Hippocampal formation (tissue), 2 donors: ENCODE measurements at regions not wholly inside any gene's neighbourhood (a gene's known extent, or its start where the extent isn't known, plus 50 kb on each side); places are given as distances from the start of the nearest gene placed in this dataset.
A peak's percentile ranks its signal among the peaks of the same experiment; 100 is the strongest.

Experiments
- DNase-seq, 2 donors: peaks; one replicate each; lab custom pipeline; 2025; lab: John Stamatoyannopoulos, UW

DNA sequence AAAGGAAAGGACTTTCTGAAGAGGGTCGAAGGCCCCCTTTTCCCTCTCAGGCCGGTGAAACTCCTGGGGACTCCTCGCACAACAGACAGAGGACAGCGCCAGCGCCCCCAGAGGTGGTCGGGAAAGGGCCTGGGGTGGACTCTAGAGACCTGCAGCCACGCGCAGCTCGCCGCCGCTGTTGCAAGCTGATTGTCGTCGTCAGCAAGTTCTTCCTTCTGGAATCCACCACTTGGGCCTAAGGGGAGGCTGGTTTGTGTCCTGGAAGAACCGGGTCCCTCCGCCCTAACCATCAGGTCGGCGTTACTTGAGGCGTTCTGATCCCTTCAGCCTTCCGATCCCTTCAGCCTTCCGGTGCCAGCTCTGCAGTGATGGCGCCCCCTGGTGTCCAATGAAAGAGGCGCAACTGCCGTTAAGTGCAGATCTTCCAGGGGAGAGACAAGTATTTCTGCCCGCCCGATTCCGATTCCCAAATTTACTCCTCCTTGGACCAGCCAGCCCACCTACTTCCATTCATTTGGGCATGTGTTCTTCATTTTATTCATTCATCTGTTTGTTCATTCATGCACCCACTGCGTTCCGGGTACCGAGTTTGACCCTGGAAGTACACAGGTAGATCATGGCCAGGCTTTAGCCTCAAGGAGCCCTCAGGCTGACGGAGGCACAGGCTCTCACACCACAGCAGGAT, 77.2 kb upstream of the SLC6A11 start:
- DNase-seq, result peak; percentile 56 to 60

GRCh38 chr3:10740954-10741353, 75.1 kb upstream of the SLC6A11 start:
- DNase-seq, result no peak

GRCh38 chr3:10741891-10742671, 73.9 kb upstream of the SLC6A11 start:
- DNase-seq, result no peak

DNA sequence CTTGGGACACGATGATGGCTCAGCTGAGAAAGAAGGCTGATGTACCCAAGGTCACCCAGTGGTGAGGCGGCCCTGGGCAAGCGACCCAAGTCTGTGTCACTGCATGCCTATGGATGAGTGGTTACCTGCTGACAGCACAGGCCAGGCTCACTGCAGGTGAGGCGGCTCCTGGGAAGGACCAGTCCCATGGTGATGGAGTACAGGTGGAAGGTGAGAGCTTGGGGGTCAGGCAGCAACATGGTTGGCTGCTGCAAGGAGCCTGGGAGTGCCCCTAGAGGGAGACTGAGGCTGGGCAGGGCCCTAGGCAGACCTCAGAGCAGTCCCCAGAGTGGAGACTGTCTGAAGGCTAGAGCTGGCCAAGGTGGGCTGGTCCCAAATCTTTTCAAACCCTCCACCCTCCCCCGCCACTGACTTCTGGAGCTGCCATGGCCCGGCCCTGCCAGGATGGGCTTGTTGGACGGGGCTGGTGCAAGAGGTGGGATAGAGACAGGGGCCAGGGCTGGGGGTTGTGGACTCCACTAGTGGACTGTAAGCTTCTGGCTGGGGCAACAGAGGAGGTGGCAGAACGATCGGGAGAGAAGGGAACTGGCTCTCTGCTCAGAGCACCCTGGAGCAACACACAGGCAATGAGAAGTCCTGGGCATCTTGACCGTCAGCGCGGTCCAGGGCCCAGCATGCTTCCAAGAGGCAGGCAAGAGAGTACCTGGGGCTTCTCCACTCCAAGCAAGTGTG, 72.5 kb upstream of the SLC6A11 start:
- no peak for DNase-seq

DNA sequence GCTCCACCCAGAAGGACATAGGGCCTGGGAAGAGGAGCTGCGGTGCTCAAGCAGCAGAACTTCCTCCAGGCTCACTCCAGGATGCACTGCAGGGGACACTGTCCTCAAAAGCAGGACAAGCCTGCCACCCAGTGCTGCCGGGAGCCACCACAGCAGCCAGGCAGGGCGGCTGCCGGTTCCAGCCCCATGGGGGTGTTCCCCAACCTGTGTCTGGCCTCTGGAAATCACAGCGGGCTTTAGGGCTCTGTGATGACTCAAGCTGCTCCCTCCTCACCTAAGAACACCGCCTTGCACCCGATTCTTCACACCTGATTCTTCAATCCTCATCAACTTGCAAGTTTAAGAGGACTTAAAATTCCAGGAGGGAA, 71.9 kb upstream of the SLC6A11 start:
- DNase-seq, result no peak

GRCh38 chr3:10745392-10745791, 70.6 kb upstream of the SLC6A11 start:
- no peak for DNase-seq

DNA sequence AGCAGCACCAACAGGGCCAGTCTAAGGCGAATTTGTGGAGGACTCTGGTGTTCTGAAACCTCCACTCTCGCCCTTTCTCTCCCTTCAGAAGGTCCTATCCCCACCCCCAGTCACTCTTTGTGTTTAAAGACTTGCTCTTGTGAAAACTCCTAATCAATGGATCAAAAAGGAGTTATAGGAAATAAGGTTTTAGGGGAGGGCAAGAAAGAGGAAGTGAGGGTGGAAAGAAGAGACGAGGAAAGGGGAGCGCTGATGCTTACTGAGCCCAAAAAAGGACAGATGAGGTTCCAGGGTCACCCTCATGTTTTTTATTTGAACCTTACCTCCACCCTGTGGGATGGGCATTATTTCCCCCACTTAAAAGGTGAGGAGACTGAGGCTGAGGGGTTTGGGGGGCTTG, 70.0 kb upstream of the SLC6A11 start:
- no peak for DNase-seq

- DNase-seq, result no peak
Measured at GRCh38 chr3:10746684-10747083, 69.3 kb upstream of the SLC6A11 start.

- no peak for DNase-seq
Measured at GRCh38 chr3:10747341-10747740, 68.7 kb upstream of the SLC6A11 start.

DNA sequence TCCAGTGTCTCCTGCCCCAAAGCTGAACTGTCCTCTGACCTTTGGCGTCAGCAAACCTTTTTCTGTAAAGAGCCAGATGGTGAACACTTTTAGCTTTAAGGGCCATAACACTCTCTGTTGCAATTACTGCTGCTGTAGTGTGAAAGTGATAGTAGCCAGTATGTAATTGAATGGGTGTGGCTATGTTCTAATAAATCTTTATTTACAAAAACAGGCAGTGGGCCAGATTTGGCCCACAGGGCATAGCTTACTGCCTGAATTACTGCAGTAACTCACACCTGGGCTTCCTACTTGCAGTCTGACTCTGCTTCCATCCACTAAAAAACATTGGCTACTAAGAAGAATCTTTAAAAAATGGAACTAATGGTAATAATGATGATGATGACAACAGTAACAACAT, 68.0 kb upstream of the SLC6A11 start:
- no peak for DNase-seq

DNA sequence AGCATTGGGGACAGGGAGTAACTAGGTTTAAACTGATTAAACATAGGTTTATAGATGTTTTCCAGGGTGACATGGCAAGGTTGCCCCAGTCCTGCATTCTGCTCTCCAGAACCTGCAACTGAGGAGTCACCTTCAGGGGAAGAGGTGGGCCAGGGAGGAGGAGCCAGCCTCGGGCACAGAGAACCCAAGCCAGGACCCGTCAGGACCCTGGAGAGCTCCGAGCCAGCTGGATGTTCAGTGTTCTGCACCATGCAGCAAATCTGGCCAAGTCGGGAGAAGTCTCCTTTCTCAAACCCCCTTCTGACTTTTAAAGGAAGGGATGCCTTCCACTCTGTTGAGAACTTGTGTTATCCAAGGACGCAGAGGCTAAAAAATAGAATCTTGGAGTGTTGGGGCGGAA, 62.1 kb upstream of the SLC6A11 start:
- no peak for DNase-seq

- no peak for DNase-seq
Measured at GRCh38 chr3:10756546-10756945, 59.5 kb upstream of the SLC6A11 start.

DNA sequence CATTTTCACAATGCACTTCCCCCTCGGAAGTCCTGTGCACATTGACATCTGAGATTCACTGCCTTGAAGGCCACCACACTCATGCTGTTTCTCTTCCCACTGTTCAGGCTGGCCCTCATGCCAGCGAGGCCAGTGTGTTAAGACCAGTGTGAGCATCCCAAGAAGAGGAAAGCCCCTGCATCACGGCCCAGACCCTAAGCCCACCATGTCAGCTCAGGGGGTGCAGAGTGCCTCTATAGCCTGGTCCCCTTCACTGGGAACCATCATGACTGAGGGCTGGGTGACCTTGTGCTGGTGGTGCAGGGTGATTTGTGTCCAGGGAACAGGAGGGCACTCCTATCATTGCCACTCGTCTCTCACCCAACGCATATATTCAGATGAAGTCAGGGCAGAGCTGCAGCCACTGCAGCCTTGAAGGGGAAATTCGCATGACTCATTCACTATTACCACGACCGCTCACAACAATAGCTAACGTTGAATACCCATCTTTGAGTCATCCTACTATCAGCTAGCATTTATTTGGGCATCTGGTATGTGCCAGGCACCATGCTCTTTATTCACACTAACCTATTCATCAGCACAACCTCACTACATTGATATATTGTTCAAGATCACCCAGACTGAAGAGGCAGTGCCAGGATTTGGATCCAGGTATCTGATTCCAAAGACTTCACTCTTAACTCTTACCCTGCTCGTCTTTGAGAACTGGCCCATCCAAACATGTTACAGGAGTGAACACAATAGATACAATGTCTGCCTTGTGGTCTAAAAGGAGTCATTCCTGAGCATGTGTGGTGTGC, 58.8 kb upstream of the SLC6A11 start:
- no peak for DNase-seq

GRCh38 chr3:10757821-10758130, 58.3 kb upstream of the SLC6A11 start:
- DNase-seq, result no peak

GRCh38 chr3:10758304-10759037, 57.6 kb upstream of the SLC6A11 start:
- peak; percentile 63 to 83 for DNase-seq

- no peak for DNase-seq
Measured at GRCh38 chr3:10759495-10759894, 56.5 kb upstream of the SLC6A11 start.

DNA sequence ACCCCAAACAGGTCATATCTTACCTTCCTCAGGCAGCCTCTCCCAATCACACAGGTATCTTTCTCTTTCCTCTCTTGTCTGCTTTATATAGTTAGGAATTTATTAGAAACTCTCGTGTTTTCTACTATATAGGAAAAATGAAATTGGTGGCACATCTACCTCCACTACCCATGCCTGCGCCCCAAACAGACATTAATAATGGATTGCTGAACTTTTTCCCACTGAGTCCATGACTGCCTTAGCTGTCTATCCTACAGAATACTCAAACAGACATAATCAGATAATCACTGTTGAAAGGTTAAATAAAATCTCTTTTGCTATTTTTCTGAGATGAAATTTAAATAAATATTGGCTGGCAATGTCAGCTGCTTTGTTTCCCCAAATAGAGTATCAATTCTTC, 55.8 kb upstream of the SLC6A11 start:
- no peak for DNase-seq

DNA sequence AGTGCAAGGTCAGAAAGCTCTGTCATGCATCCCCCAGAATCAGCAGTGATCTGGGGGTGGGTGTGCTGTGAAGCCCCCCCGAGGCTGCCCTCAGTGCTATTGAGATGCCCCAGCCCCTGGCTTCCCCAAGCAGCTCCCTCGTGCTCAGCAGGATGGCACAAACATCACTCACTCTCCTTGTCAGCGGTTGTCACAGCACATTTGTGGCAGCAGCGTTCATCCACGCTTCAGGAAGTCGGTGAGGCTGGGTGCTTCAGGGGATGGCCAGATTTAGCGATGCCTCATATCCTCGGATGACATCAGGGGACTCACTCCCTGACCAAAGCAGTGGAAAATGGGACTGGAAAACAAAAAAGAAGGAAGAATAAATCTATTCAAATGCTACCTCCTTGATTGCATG, 54.4 kb upstream of the SLC6A11 start:
- no peak for DNase-seq

GRCh38 chr3:10762116-10762515, 53.9 kb upstream of the SLC6A11 start:
- DNase-seq, result no peak

GRCh38 chr3:10762611-10763247, 53.3 kb upstream of the SLC6A11 start:
- DNase-seq, result no peak

- no peak for DNase-seq
Measured at GRCh38 chr3:10763248-10763620, 52.8 kb upstream of the SLC6A11 start.
